SK-N-SH (cell line): ENCODE measurements at regions not wholly inside any gene's neighbourhood (a gene's known extent, or its start where the extent isn't known, plus 50 kb on each side); places are given as distances from the start of the nearest gene placed in this dataset.

Source experiments
- CTCF ChIA-PET: fragments of 300-600, 350-600 bp; formaldehyde crosslinking; extraction: SDS; loops from one replicate; lab custom pipeline; 2021; lab: Yijun Ruan, JAX
- POLR2A ChIA-PET: fragments of 350-600 bp; sonication (Branson Sonifier 250); formaldehyde crosslinking; extraction: SDS; loops from one replicate; lab custom pipeline; 2020; ENCODE audit warnings: antibody characterized with exemption, inconsistent platforms; lab: Yijun Ruan, JAX
- DNase-seq: peaks from one replicate; pipeline ENCODE4 v3.0.0; 2012
- H2AFZ ChIP-seq: fragments of 200-600 bp; sonication (generic); 2 replicates; pipeline ENCODE4 v1.8.1; 2016; ENCODE audit warnings: antibody characterized with exemption, mild to moderate bottlenecking, low read depth
- H3F3A ChIP-seq: fragments of 200-600 bp; sonication (generic); replicated peaks from 2 replicates; pipeline ENCODE3; 2016; ENCODE audit warnings: antibody characterized with exemption, mild to moderate bottlenecking; ENCODE audit not compliant: insufficient read depth
- H3K27ac ChIP-seq, 2 experiments: fragments of 200-500 bp in 1 of 2; fragments of 200-600 bp in 1 of 2; sonication (Bioruptor generic) in 1 of 2; sonication (generic), shearing (Covaris generic) in 1 of 2; 2 replicates each; pipeline versions ENCODE4 v1.5.1 to v1.6.1; 2014 to 2016; ENCODE audit warnings: low read depth in 2 of 2, inconsistent platforms in 1 of 2, low read length in 1 of 2, mild to moderate bottlenecking in 1 of 2, mixed read lengths in 1 of 2
- H3K27me3 ChIP-seq: fragments of 200-600 bp; sonication (generic), shearing (Covaris generic); 2 replicates; pipeline ENCODE4 v1.6.1; 2016; ENCODE audit warnings: mixed run types; ENCODE audit not compliant: insufficient read depth
- H3K36me3 ChIP-seq, 2 experiments: fragments of 200-500 bp in 1 of 2; fragments of 200-600 bp in 1 of 2; sonication (Bioruptor generic) in 1 of 2; sonication (generic) in 1 of 2; replicated peaks in 1 of 2; 2 replicates each; pipeline versions ENCODE3 to v1.5.1; 2014 to 2016; ENCODE audit warnings: low read length in 1 of 2, mild to moderate bottlenecking in 1 of 2; ENCODE audit not compliant: insufficient read depth in 2 of 2, control insufficient read depth in 1 of 2
- H3K4me1 ChIP-seq, 2 experiments: fragments of 200-500 bp in 1 of 2; fragments of 200-600 bp in 1 of 2; sonication (Bioruptor generic) in 1 of 2; sonication (generic), shearing (Covaris generic) in 1 of 2; 2 replicates each; pipeline versions ENCODE4 v1.5.1 to v1.6.1; 2014 to 2016; ENCODE audit warnings: low read depth in 1 of 2, low read length in 1 of 2, mixed run types in 1 of 2; ENCODE audit not compliant: insufficient read depth in 2 of 2, control insufficient read depth in 1 of 2
- H3K4me2 ChIP-seq: fragments of 200-600 bp; sonication (generic), shearing (Covaris generic); 2 replicates; pipeline ENCODE4 v1.6.1; 2017; ENCODE audit warnings: mixed run types
- H3K4me3 ChIP-seq, 2 experiments: fragments of 200-500 bp in 1 of 2; fragments of 200-600 bp in 1 of 2; sonication (Bioruptor generic) in 1 of 2; sonication (generic), shearing (Covaris generic) in 1 of 2; 2 replicates each; pipeline versions ENCODE4 v1.5.1 to v1.8.1; 2014 to 2016; ENCODE audit warnings: low read depth in 2 of 2, inconsistent platforms in 1 of 2, low read length in 1 of 2, mild to moderate bottlenecking in 1 of 2, mixed read lengths in 1 of 2, moderate library complexity in 1 of 2
- H3K79me2 ChIP-seq: fragments of 200-600 bp; sonication (generic); 2 replicates; pipeline ENCODE4 v1.8.1; 2017; ENCODE audit warnings: mild to moderate bottlenecking; ENCODE audit not compliant: insufficient read depth
- H3K9ac ChIP-seq: fragments of 200-600 bp; sonication (generic); 2 replicates; pipeline ENCODE4 v1.6.1; 2017; ENCODE audit warnings: mixed run types
- H3K9me2 ChIP-seq: fragments of 200-600 bp; sonication (generic); 2 replicates; pipeline ENCODE4 v1.6.1; 2017; ENCODE audit warnings: mixed run types
- H3K9me3 ChIP-seq: fragments of 200-600 bp; sonication (generic); 2 replicates; pipeline ENCODE4 v1.6.1; 2017; ENCODE audit warnings: mixed run types, mild to moderate bottlenecking, moderate library complexity
- H4K20me1 ChIP-seq: fragments of 200-600 bp; sonication (generic); 2 replicates; pipeline ENCODE4 v1.6.1; 2017; ENCODE audit warnings: mild to moderate bottlenecking, mixed run types; ENCODE audit not compliant: insufficient read depth
- CTCF ChIP-seq: fragments of 200-600 bp; sonication (generic); IDR thresholded peaks from 2 replicates; pipeline ENCODE4 v1.6.1; 2017; ENCODE audit warnings: antibody characterized with exemption, mild to moderate bottlenecking, moderate library complexity
- ELF1 ChIP-seq: IDR thresholded peaks from 2 replicates; pipeline ENCODE4 v1.4.0; 2012
- FOSL2 ChIP-seq: IDR thresholded peaks from 2 replicates; pipeline ENCODE4 v1.4.0; 2012; ENCODE audit warnings: low read depth, mild to moderate bottlenecking, moderate library complexity, borderline replicate concordance
- FOXM1 ChIP-seq: IDR thresholded peaks from 2 replicates; pipeline ENCODE4 v1.4.0; 2012; ENCODE audit warnings: low read depth, mild to moderate bottlenecking
- GABPA ChIP-seq: IDR thresholded peaks from 2 replicates; pipeline ENCODE4 v1.4.0; 2012; ENCODE audit warnings: low read depth, mild to moderate bottlenecking
- IRF3 ChIP-seq: fragments of 150-350 bp; IDR thresholded peaks from 2 replicates; pipeline ENCODE4 v1.6.1; 2016; ENCODE audit warnings: mild to moderate bottlenecking, low read depth, low read length
- JUND ChIP-seq: IDR thresholded peaks from 2 replicates; pipeline ENCODE4 v1.4.0; 2012
- MAX ChIP-seq: IDR thresholded peaks from 2 replicates; pipeline ENCODE4 v1.4.0; 2012; ENCODE audit warnings: low read depth
- NRF1 ChIP-seq: IDR thresholded peaks from 2 replicates; pipeline ENCODE4 v1.6.1; 2012; ENCODE audit warnings: low read depth, mild to moderate bottlenecking, low read length
- PBX3 ChIP-seq: IDR thresholded peaks from 2 replicates; pipeline ENCODE4; 2012
- POLR2AphosphoS5 ChIP-seq: IDR thresholded peaks from 2 replicates; pipeline ENCODE4 v1.6.1; 2012; ENCODE audit warnings: low read depth, low read length
- RCOR1 ChIP-seq: fragments of 150-350 bp; IDR thresholded peaks from 2 replicates; pipeline ENCODE4 v1.6.1; 2017; ENCODE audit warnings: antibody characterized with exemption, low read length
- RXRA ChIP-seq: IDR thresholded peaks from 2 replicates; pipeline ENCODE4 v1.4.0; 2012; ENCODE audit warnings: low read depth, mild to moderate bottlenecking, borderline replicate concordance
- TAF1 ChIP-seq: IDR thresholded peaks from 2 replicates; pipeline ENCODE4 v1.6.1; 2012; ENCODE audit warnings: low read depth, mild to moderate bottlenecking, low read length, moderate library complexity, borderline replicate concordance
- USF1 ChIP-seq: IDR thresholded peaks from 2 replicates; pipeline ENCODE4 v1.4.0; 2012; ENCODE audit warnings: low read depth, borderline replicate concordance
- YY1 ChIP-seq: IDR thresholded peaks from 2 replicates; pipeline ENCODE4 v1.4.0; 2012; ENCODE audit warnings: low read depth, mild to moderate bottlenecking
- ZBTB33 ChIP-seq: IDR thresholded peaks from 2 replicates; pipeline ENCODE4 v1.4.0; 2012; ENCODE audit warnings: low read depth, borderline replicate concordance
- WGBS: methylation state at CpG from one replicate; pipeline ENCODE4 v1.1.6; 2017; ENCODE audit warnings: low lambda C conversion rate; 5-methylcytosine and 5-hydroxymethylcytosine counted together

GRCh38 chr22:27154717-27155116, 497.3 kb downstream of the MIAT start:
- H3K27ac ChIP-seq = no peak overlapping the region
- POLR2A ChIA-PET = no interaction called here
- H3K79me2 ChIP-seq = no peaks in the 10 kb centered on the region
- no peaks in the 10 kb centered on the region for H4K20me1 ChIP-seq
- no peaks in the 10 kb centered on the region for H3K4me1 ChIP-seq
- CTCF ChIA-PET = interaction anchor here (1.0 kb wide), 1 partner anchor 11 kb away, joined by 3 read pairs; no protein-coding TSS in a partner anchor
- H3K27me3 ChIP-seq = no peaks in the 10 kb centered on the region; the same call in 1 of the 2 replicates
- H2AFZ ChIP-seq = no peak overlapping the region
- no peaks in the 10 kb centered on the region for H3K9me3 ChIP-seq
- no peaks in the 10 kb centered on the region for H3K36me3 ChIP-seq
- peaks cover 3% of the 10 kb centered on the region for H3F3A ChIP-seq
- H3K9ac ChIP-seq = no peak overlapping the region
- H3K9me2 ChIP-seq = no peaks in the 10 kb centered on the region
- TF ChIP-seq RXRA (no peak), GABPA (no peak), FOSL2 (no peak), ZBTB33 (no peak)
- 78% methylated on average over 12 of the region's 12 CpGs for WGBS
- no peak for DNase-seq
- no peak overlapping the region for H3K4me3 ChIP-seq
- no peak overlapping the region for H3K4me2 ChIP-seq

GRCh38 chr22:27156821-27157489, 499.6 kb downstream of the MIAT start:
- Histone ChIP-seq H3K9ac (no peak overlapping the region), H3K4me3 (no peak overlapping the region), H3K4me2 (no peak overlapping the region), H3K36me3 (no peaks in the 10 kb centered on the region), H3K27ac (no peak overlapping the region), H4K20me1 (no peaks in the 10 kb centered on the region), H3K9me3 (no peaks in the 10 kb centered on the region), H3F3A (peaks cover 2% of the 10 kb centered on the region), H3K9me2 (no peaks in the 10 kb centered on the region), H2AFZ (no peak overlapping the region), H3K27me3 (peaks cover 9% of the 10 kb centered on the region), H3K79me2 (no peaks in the 10 kb centered on the region), H3K4me1 (peaks cover 0 to 3% of the 10 kb centered on the region in 2 experiments; a peak in 1 of 4 replicates)
- WGBS = 64% methylated on average over 8 of the region's 8 CpGs
- CTCF ChIA-PET = interaction anchor here (1.8 kb wide), 1 partner anchor 20 kb away, joined by 3 read pairs; no protein-coding TSS in a partner anchor
- POLR2A ChIA-PET = no interaction called here
- no peak for DNase-seq
- TF ChIP-seq RXRA (no peak), POLR2AphosphoS5 (no peak), IRF3 (no peak), USF1 (no peak), ELF1 (no peak), FOXM1 (no peak), CTCF (no peak), FOSL2 (no peak), YY1 (no peak), GABPA (no peak), JUND (no peak), TAF1 (no peak), RCOR1 (no peak), PBX3 (no peak), ZBTB33 (no peak), NRF1 (no peak), MAX (no peak)
